ENCODE measurements at regions not wholly inside any gene's neighbourhood (a gene's known extent, or its start where the extent isn't known, plus 50 kb on each side); places are given as distances from the start of the nearest gene placed in this dataset.

DNA sequence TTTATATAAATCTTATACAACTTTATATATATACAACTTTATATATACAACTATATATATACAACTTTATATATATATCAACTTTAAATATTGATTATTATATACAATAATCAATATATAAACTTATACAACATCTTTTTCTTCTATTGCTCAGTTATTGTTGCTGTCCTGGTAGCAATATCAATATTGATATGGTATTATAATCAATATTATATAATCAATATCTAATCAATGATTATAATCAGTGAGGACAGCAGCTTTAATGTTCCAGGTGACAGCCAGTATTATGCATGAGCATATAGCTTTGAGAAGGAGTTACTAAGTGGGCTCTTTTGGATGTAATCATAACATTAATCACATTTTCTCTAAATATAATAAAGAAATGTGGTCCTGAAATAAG is 242.3 kb upstream of the SOX11 start:
- no peak overlapping the region for H3K4me3 ChIP-seq
- FAIRE-seq (no peak), ATAC-seq (no peak), DNase-seq (ENCODE audit: low read depth in 1 of 2, low spot score in 1 of 2) (no peak)
- TF ChIP-seq RARB (CRISPR knock-in tag; IDR thresholded peaks at IDR 0.05) (no peak), NPAS2 (CRISPR knock-in tag; IDR thresholded peaks at IDR 0.05; ENCODE audit: borderline replicate concordance) (no peak), FOSL2 (IDR thresholded peaks at IDR 0.05) (no peak), FOSL2 (CRISPR knock-in tag; IDR thresholded peaks at IDR 0.05) (no peak), GATA3 (IDR thresholded peaks at IDR 0.05; ENCODE audit: borderline replicate concordance) (no peak), RFX5 (IDR thresholded peaks at IDR 0.05) (no peak), FOXS1 (CRISPR knock-in tag; IDR thresholded peaks at IDR 0.05) (no peak)
- CTCF ChIA-PET, result no interaction called here
- POLR2A ChIA-PET, result no interaction called here
- no peak overlapping the region for H3K4me2 ChIP-seq
- no peaks in the 10 kb centered on the region for H3K4me1 ChIP-seq
- no peak overlapping the region for H3K27ac ChIP-seq
- no peaks in the 10 kb centered on the region for H3K9me3 ChIP-seq

DNA sequence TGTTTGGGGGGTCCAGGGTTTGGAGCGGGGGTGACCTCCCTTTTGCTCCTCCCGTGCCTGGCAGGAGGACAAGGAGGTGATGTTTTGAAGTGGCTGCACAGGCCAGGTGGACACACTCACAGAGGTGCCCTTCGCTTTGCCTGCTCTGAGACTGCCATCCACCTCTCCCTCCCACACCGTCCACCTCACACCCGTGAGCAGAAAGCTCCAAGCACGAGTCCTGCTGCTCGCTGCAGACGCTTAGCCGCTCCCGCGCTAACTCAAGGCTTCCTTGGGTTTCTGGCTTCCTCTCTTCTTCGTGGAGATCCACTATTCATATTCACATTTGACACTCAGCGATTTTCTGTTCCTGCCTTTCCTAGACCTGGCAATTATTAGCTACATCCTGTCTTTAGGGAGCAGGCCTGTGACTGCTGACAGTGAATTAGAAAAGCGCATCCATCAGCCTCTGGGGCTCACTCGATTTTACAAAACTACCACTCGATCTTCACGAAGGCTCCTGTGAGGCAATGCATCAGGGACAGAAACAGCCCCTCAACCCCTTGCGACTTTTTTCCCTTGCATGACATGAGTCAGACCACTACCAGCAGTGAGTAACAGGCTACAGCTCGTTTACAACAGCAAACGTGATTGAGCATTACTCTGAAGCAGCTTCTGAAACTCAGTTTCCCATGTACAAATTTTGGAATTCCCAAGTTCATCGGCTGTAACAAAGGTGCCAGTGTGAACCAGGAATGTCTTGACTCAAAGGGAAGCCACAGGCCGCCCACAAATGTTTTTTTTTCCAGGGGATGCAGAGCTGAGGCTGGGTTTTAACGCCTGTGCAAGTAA is 238.7 kb upstream of the SOX11 start:
- ChIA-PET POLR2A (no interaction called here), CTCF (no interaction called here)
- no peak overlapping the region for H3K4me3 ChIP-seq
- 23% methylated on average over 23 of the region's 23 CpGs for WGBS (ENCODE audit: missing lambda C conversion rate)
- no peak for DNase-seq (ENCODE audit: low read depth in 1 of 2, low spot score in 1 of 2)
- ATAC-seq, result no peak
- H3K4me1 ChIP-seq, result no peaks in the 10 kb centered on the region
- TF ChIP-seq ZFP36 (IDR thresholded peaks at IDR 0.05; ENCODE audit: borderline replicate concordance, partially characterized antibody), result no peak
- no peak for TF ChIP-seq FOSL2 (IDR thresholded peaks at IDR 0.05)
- no peak for TF ChIP-seq FOSL2 (CRISPR knock-in tag; IDR thresholded peaks at IDR 0.05)
- TF ChIP-seq PHF8 (IDR thresholded peaks at IDR 0.05; ENCODE audit: borderline replicate concordance, low read depth), result no peak
- TF ChIP-seq TFCP2L1 (CRISPR knock-in tag; IDR thresholded peaks at IDR 0.05), result no peak
- TF ChIP-seq POLR2A (IDR thresholded peaks at IDR 0.05; ENCODE audit: low read length), result no peak
- no peak for TF ChIP-seq HEYL (CRISPR knock-in tag; IDR thresholded peaks at IDR 0.05)
- TF ChIP-seq, protein P1, sequence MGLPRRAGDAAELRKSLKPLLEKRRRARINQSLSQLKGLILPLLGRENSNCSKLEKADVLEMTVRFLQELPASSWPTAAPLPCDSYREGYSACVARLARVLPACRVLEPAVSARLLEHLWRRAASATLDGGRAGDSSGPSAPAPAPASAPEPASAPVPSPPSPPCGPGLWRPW (IDR thresholded peaks at IDR 0.05), result no peak
- no peak for TF ChIP-seq NPAS2 (CRISPR knock-in tag; IDR thresholded peaks at IDR 0.05; ENCODE audit: borderline replicate concordance)
- TF ChIP-seq CEBPB (IDR thresholded peaks at IDR 0.05), result no peak
- H3K9me3 ChIP-seq, result no peaks in the 10 kb centered on the region
- H3K27ac ChIP-seq, result no peak overlapping the region
- no peak overlapping the region for H3K4me2 ChIP-seq
- FAIRE-seq, result no peak

- no peak overlapping the region for H3K4me2 ChIP-seq
- 0 out of 3 replicates have a peak, but pooled peaks cover 3% of the 10 kb centered on the region for H3K9me3 ChIP-seq
- 6% methylated on average over 4 of the region's 4 CpGs for WGBS (ENCODE audit: missing lambda C conversion rate)
- DNase-seq (ENCODE audit: low read depth in 1 of 2, low spot score in 1 of 2) (no peak), FAIRE-seq (no peak), ATAC-seq (no peak)
- H3K4me1 ChIP-seq, result no peaks in the 10 kb centered on the region
- CTCF ChIA-PET, result no interaction called here
- H3K4me3 ChIP-seq, result no peak overlapping the region
- no peak overlapping the region for H3K27ac ChIP-seq
- POLR2A ChIA-PET, result no interaction called here
- TF ChIP-seq, protein P2, sequence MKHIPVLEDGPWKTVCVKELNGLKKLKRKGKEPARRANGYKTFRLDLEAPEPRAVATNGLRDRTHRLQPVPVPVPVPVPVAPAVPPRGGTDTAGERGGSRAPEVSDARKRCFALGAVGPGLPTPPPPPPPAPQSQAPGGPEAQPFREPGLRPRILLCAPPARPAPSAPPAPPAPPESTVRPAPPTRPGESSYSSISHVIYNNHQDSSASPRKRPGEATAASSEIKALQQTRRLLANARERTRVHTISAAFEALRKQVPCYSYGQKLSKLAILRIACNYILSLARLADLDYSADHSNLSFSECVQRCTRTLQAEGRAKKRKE (CRISPR knock-in tag; IDR thresholded peaks at IDR 0.05; ENCODE audit: low read depth), result no peak
- TF ChIP-seq SMC3 (IDR thresholded peaks at IDR 0.05), result no peak
- TF ChIP-seq HDAC2 (IDR thresholded peaks at IDR 0.05), result no peak
- no peak for TF ChIP-seq HOXB13 (CRISPR knock-in tag; IDR thresholded peaks at IDR 0.05; ENCODE audit: low read depth)
- TF ChIP-seq KDM5A (IDR thresholded peaks at IDR 0.05), result no peak
- TF ChIP-seq E2F6 (IDR thresholded peaks at IDR 0.05; ENCODE audit: borderline replicate concordance, low read depth), result no peak
- TF ChIP-seq FOXS1 (CRISPR knock-in tag; IDR thresholded peaks at IDR 0.05), result no peak
- TF ChIP-seq EP300 (IDR thresholded peaks at IDR 0.05), result no peak
- TF ChIP-seq, protein P3, sequence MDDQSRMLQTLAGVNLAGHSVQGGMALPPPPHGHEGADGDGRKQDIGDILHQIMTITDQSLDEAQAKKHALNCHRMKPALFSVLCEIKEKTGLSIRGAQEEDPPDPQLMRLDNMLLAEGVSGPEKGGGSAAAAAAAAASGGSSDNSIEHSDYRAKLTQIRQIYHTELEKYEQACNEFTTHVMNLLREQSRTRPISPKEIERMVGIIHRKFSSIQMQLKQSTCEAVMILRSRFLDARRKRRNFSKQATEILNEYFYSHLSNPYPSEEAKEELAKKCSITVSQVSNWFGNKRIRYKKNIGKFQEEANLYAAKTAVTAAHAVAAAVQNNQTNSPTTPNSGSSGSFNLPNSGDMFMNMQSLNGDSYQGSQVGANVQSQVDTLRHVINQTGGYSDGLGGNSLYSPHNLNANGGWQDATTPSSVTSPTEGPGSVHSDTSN (IDR thresholded peaks at IDR 0.05), result no peak
- no peak for TF ChIP-seq MYC (IDR thresholded peaks at IDR 0.05; ENCODE audit: borderline replicate concordance, low read length)
- no peak for TF ChIP-seq ZNF302 (CRISPR knock-in tag; IDR thresholded peaks at IDR 0.05)
- TF ChIP-seq ELK1 (IDR thresholded peaks at IDR 0.05; ENCODE audit: low read depth, low read length), result no peak
- no peak for TF ChIP-seq TP53 (CRISPR knock-in tag; IDR thresholded peaks at IDR 0.05)
- no peak for TF ChIP-seq NPAS2 (CRISPR knock-in tag; IDR thresholded peaks at IDR 0.05; ENCODE audit: borderline replicate concordance)
Measured at GRCh38 chr2:5454051-5454390, 238.2 kb upstream of the SOX11 start.
